Thyroid gland (tissue), 4 donors: ENCODE measurements at regions not wholly inside any gene's neighbourhood (a gene's known extent, or its start where the extent isn't known, plus 50 kb on each side); places are given as distances from the start of the nearest gene placed in this dataset.

Source experiments
- DNase-seq, 2 donors: peaks; one replicate each; pipeline ENCODE4 v3.0.0-alpha.2; 2019
- H3K27ac ChIP-seq, 3 donors: fragments of 200-600 bp; sonication (generic); 1 replicate in 2 of 3; 2 replicates in 1 of 3; pipeline ENCODE4 v1.5.1; 2016 to 2019; ENCODE audit warnings: mild to moderate bottlenecking in 1 of 3, moderate library complexity in 1 of 3
- H3K27me3 ChIP-seq: fragments of 200-600 bp; sonication (generic); one replicate; pipeline ENCODE4 v1.5.1; 2019
- H3K36me3 ChIP-seq, 2 donors: fragments of 200-600 bp; sonication (generic); one replicate each; pipeline ENCODE4 v1.5.1; 2016 to 2019
- H3K4me1 ChIP-seq, 2 donors: fragments of 200-600 bp; sonication (generic); one replicate each; pipeline ENCODE4 v1.5.1; 2017 to 2019
- H3K4me3 ChIP-seq, 3 donors: fragments of 200-600 bp; sonication (generic); replicated peaks in 1 of 3; 1 replicate in 2 of 3; 2 replicates in 1 of 3; pipeline ENCODE4 v1.5.1; 2016; ENCODE audit warnings: mild to moderate bottlenecking in 1 of 3
- H3K9me3 ChIP-seq: fragments of 200-600 bp; sonication (generic); one replicate; pipeline ENCODE4 v1.5.1; 2017
- POLR2A ChIP-seq, 2 donors: fragments of 450-650 bp; IDR thresholded peaks; one replicate each; pipeline ENCODE4 v1.6.1; 2017; ENCODE audit warnings: antibody characterized with exemption in 2 of 2, mild to moderate bottlenecking in 2 of 2, moderate library complexity in 1 of 2
- WGBS, 2 donors: methylation state at CpG; one replicate each; pipeline ENCODE4 v1.1.5; 2017; 5-methylcytosine and 5-hydroxymethylcytosine counted together
- intact Hi-C: fragments of 100-400 bp; cut with DNase I; formaldehyde crosslinking; loops from one replicate; pipeline ENCODE4 v1.15.1; 2023
- TF ChIP-seq, protein P1 (sequence below), 6 experiments: fragments of 200-600 bp in 3 of 6; fragments of 450-650 bp in 3 of 6; sonication (generic) in 3 of 6; IDR thresholded peaks; one replicate each; pipeline ENCODE4 v1.5.1; 2016 to 2019; ENCODE audit warnings: antibody characterized with exemption in 6 of 6, mild to moderate bottlenecking in 2 of 6, inconsistent platforms in 1 of 6, moderate library complexity in 1 of 6

DNA sequence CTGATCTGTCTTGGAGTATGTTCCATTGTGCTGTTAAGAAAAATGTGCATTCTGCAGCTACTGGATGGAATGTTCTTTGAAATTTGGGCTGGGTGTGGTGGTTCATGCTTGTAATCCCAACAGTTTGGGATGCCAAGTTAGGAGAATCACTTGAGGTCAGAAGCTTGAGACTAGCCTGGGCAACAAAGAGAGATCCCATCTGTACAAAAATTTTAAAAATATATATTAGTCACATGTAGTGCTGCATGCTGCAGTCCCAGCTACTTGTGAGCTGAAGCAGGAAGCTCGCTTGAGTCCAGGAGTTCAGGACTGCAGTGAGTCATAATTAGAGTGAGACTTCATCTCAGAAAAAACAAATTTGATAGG lies 62.8 kb upstream of the PLSCR4 start:
- no peak for DNase-seq
- Histone ChIP-seq H3K36me3 (no peaks in the 10 kb centered on the region), H3K27me3 (no peaks in the 10 kb centered on the region), H3K4me1 (no peaks in the 10 kb centered on the region), H3K9me3 (no peaks in the 10 kb centered on the region), H3K27ac (no peak overlapping the region), H3K4me3 (no peak overlapping the region)
- 63 to 69% methylated on average over 1 of the region's 1 CpG for WGBS, 2 donors
- intact Hi-C loops = no loop called here
- no peak for TF ChIP-seq POLR2A (IDR thresholded peaks at IDR 0.05)
- TF ChIP-seq, protein P1, sequence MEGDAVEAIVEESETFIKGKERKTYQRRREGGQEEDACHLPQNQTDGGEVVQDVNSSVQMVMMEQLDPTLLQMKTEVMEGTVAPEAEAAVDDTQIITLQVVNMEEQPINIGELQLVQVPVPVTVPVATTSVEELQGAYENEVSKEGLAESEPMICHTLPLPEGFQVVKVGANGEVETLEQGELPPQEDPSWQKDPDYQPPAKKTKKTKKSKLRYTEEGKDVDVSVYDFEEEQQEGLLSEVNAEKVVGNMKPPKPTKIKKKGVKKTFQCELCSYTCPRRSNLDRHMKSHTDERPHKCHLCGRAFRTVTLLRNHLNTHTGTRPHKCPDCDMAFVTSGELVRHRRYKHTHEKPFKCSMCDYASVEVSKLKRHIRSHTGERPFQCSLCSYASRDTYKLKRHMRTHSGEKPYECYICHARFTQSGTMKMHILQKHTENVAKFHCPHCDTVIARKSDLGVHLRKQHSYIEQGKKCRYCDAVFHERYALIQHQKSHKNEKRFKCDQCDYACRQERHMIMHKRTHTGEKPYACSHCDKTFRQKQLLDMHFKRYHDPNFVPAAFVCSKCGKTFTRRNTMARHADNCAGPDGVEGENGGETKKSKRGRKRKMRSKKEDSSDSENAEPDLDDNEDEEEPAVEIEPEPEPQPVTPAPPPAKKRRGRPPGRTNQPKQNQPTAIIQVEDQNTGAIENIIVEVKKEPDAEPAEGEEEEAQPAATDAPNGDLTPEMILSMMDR (IDR thresholded peaks at IDR 0.05) = no peak

DNA sequence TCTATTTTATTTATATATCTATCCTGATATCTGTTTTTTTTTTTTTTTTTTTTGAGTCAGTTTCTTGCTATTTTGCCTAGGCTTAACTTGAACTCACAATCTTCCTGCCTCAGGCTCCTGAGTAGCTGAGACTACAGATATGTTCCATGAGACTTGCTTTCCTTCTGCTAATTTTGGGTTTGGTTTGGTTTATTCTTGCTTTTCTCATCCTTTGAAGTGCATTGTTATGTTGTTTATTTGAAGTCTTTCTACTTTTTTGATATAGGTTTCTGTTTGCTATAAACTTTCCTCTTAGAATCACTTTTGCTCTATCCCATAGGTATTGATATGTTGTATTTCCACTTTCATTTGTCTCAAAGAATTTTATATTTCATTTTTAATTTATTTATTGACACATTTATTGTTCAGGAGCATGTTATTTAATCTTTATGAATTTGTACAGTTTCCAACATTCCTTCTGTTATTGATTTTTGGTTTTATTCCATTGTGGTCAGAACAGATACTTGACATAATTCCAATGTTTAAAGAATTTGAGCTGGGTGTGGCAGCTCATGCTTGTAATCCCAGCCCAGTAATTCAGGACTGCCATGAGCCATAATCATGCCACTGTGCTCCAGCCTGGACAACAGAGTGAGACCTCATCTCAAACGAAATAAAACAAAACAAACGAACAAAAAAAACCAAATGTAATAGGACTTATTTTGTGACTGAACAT lies 62.3 kb upstream of the PLSCR4 start:
- Histone ChIP-seq H3K36me3 (no peaks in the 10 kb centered on the region), H3K27me3 (no peaks in the 10 kb centered on the region), H3K4me1 (peaks cover 0 to 3% of the 10 kb centered on the region in 2 donors), H3K27ac (no peak overlapping the region), H3K9me3 (no peaks in the 10 kb centered on the region), H3K4me3 (no peak overlapping the region)
- no peak for DNase-seq
- intact Hi-C loops = no loop called here
- TF ChIP-seq, protein P1 (IDR thresholded peaks at IDR 0.05) = no peak
- TF ChIP-seq POLR2A (IDR thresholded peaks at IDR 0.05) = no peak
- WGBS, 2 donors = 61 to 68% methylated on average over 2 of the region's 2 CpGs

DNA sequence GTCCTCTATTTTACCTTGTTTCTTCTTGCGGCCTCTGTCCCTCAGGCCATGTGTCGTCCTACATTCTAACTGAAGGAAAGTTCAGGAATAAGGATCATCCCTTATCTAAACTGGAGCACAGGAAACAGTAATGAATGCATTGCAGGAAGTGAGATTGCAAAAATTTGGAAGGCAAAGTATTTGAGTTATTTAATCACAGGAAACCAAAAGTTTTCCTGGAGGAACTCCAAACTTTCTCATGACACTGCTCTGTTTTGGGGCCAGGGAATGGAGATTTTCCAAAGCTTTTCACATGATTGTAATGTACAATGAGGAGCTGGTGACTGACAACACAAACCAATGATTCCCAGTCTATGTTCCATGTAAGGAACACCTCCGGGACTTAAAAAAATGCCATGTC lies 57.8 kb upstream of the PLSCR4 start:
- DNase-seq = no peak
- 56 to 66% methylated on average over 3 of the region's 3 CpGs for WGBS, 2 donors
- Histone ChIP-seq H3K27me3 (no peaks in the 10 kb centered on the region), H3K4me3 (no peak overlapping the region), H3K36me3 (no peaks in the 10 kb centered on the region), H3K9me3 (no peaks in the 10 kb centered on the region), H3K27ac (peak overlapping the region in 1 of 3 donors; percentile 1), H3K4me1 (peaks cover 0 to 4% of the 10 kb centered on the region in 2 donors)
- intact Hi-C loops = no loop called here
- TF ChIP-seq POLR2A (IDR thresholded peaks at IDR 0.05) = no peak
- TF ChIP-seq, protein P1 (IDR thresholded peaks at IDR 0.05) = no peak

DNA sequence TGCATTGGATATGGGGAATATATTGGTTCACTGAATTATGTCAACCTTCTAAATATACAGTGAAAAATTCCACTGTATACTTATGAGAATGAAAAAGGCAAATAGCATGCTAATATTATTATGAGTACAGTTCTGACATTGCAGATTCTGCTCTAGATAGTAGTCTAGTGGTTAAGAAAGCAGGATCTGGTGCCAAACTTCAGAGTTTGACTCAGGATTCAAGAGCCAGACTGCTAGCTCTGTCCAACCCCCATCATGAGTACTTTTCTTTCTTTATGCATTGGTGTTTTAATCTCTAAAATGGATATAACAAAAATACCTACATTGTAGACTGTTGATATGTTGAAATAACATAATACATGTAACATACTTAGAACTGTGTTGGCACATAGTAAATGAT lies 57.3 kb upstream of the PLSCR4 start:
- intact Hi-C loops = no loop called here
- peaks cover 0 to 4% of the 10 kb centered on the region in 2 donors for H3K4me1 ChIP-seq

DNA sequence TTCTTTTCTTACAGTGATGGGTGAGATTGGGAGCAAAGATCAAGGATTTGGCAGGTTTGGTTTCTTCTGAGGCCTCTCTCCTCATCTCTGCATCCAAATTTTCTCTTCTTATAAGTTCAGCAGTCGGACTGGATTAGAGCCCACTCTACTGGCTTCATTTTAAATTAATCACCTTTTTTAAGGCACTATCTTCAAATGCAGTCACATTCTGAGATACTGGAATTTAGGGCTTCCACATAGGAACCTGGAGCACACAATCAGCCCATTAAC lies 56.5 kb upstream of the PLSCR4 start:
- no peak for DNase-seq
- no peak overlapping the region for H3K27ac ChIP-seq
- intact Hi-C loops = no loop called here
- TF ChIP-seq POLR2A (IDR thresholded peaks at IDR 0.05) = no peak
- TF ChIP-seq, protein P1 (IDR thresholded peaks at IDR 0.05) = no peak
- H3K27me3 ChIP-seq = no peaks in the 10 kb centered on the region
- 75 to 80% methylated on average over 1 of the region's 1 CpG for WGBS, 2 donors
- H3K9me3 ChIP-seq = no peaks in the 10 kb centered on the region
- H3K4me1 ChIP-seq = peaks cover 0 to 4% of the 10 kb centered on the region in 2 donors
- H3K4me3 ChIP-seq = no peak overlapping the region
- H3K36me3 ChIP-seq = no peaks in the 10 kb centered on the region

More for the DNA sequence above, 57.3 kb upstream of the PLSCR4 start:
- Histone ChIP-seq H3K9me3 (no peaks in the 10 kb centered on the region), H3K36me3 (no peaks in the 10 kb centered on the region), H3K27ac (no peak overlapping the region), H3K27me3 (no peaks in the 10 kb centered on the region), H3K4me3 (no peak overlapping the region)
- TF ChIP-seq, protein P1 (IDR thresholded peaks at IDR 0.05) = no peak
- TF ChIP-seq POLR2A (IDR thresholded peaks at IDR 0.05) = no peak
- no peak for DNase-seq
